Mammary epithelial cell (primary cell): ENCODE measurements at regions not wholly inside any gene's neighbourhood (a gene's known extent, or its start where the extent isn't known, plus 50 kb on each side); places are given as distances from the start of the nearest gene placed in this dataset.

ENCODE experiments used
- CTCF ChIP-seq, 2 donors: IDR thresholded peaks in 1 of 2; conservative IDR thresholded peaks in 1 of 2; 2 replicates each; pipeline ENCODE4 v1.5.1; 2011 to 2012; ENCODE audit warnings: inconsistent platforms in 2 of 2, low read length in 2 of 2, mild to moderate bottlenecking in 2 of 2, control low read depth in 1 of 2, low read depth in 1 of 2; ENCODE audit not compliant: insufficient read depth in 1 of 2; ENCODE audit errors: extremely low read depth in 1 of 2
- EZH2 ChIP-seq: IDR thresholded peaks from 2 replicates; pipeline ENCODE4 v1.6.1; 2012; ENCODE audit warnings: low read length, inconsistent platforms, borderline replicate concordance

- TF ChIP-seq CTCF (conservative IDR thresholded peaks at IDR 0.05 in 1 of 2, IDR thresholded peaks at IDR 0.05 in 1 of 2; ENCODE audit: extremely low read depth in 1 of 2, insufficient read depth in 1 of 2, low read depth in 1 of 2, low read length in 2 of 2) (no peak), EZH2 (no peak)
Measured at GRCh38 chr2:51404226-51404625, 372.3 kb upstream of the NRXN1 start.
